Thymus (tissue), 11 donors: ENCODE measurements at regions not wholly inside any gene's neighbourhood (a gene's known extent, or its start where the extent isn't known, plus 50 kb on each side); places are given as distances from the start of the nearest gene placed in this dataset.
"Not testable (repeated sequence)": the region's sequence is repeated elsewhere in the genome, so short reads cannot be mapped to it uniquely, and the experiment has no call there.

Experiments
- DNase-seq, 9 donors: peaks; one replicate each; pipeline ENCODE4 v3.0.0-alpha.2; 2013; ENCODE audit warnings: low spot score in 9 of 9, low read depth in 6 of 9, missing footprints in 1 of 9
- H3K27ac ChIP-seq, 2 donors: one replicate each; pipeline ENCODE4 v1.5.1; 2013; ENCODE audit warnings: control low read depth in 1 of 2, low read depth in 1 of 2, low read length in 1 of 2, mild to moderate bottlenecking in 1 of 2, moderate library complexity in 1 of 2
- H3K27me3 ChIP-seq, 2 donors: one replicate each; pipeline ENCODE4 v1.5.1; 2013; ENCODE audit warnings: low read length in 1 of 2; ENCODE audit not compliant: control insufficient read depth in 2 of 2, insufficient read depth in 1 of 2
- H3K36me3 ChIP-seq, 2 donors: one replicate each; pipeline ENCODE4 v1.5.1; 2013; ENCODE audit warnings: low read length in 1 of 2, mild to moderate bottlenecking in 1 of 2, moderate library complexity in 1 of 2; ENCODE audit not compliant: control insufficient read depth in 2 of 2, insufficient read depth in 2 of 2
- H3K4me1 ChIP-seq, 2 donors: one replicate each; pipeline ENCODE4 v1.5.1; 2013; ENCODE audit warnings: low read length in 2 of 2; ENCODE audit not compliant: control insufficient read depth in 2 of 2, insufficient read depth in 2 of 2
- H3K4me3 ChIP-seq, 2 donors: one replicate each; pipeline ENCODE4 v1.5.1; 2013; ENCODE audit warnings: low read length in 2 of 2, control low read depth in 1 of 2, mild to moderate bottlenecking in 1 of 2
- H3K9me3 ChIP-seq, 2 donors: one replicate each; pipeline ENCODE4 v1.5.1; 2013; ENCODE audit warnings: low read length in 1 of 2, mild to moderate bottlenecking in 1 of 2; ENCODE audit not compliant: control insufficient read depth in 2 of 2, insufficient read depth in 1 of 2
- WGBS: extraction: QIAGEN DNeasy Blood & Tissue Kit; methylation state at CpG from one replicate; pipeline ENCODE4 v1.1.7; 2013; 5-methylcytosine and 5-hydroxymethylcytosine counted together
- donor health status: healthy.

GRCh38 chr6:47419621-47420020 lies 58.0 kb upstream of the CD2AP start:
- Histone ChIP-seq H3K9me3 (no peaks in the 10 kb centered on the region), H3K4me1 (peaks cover 6 to 9% of the 10 kb centered on the region in 2 donors), H3K36me3 (no peaks in the 10 kb centered on the region), H3K27me3 (no peaks in the 10 kb centered on the region), H3K4me3 (no peak overlapping the region), H3K27ac (no peak overlapping the region)
- no peak for DNase-seq

GRCh38 chr6:47420394-47421371 lies 56.9 kb upstream of the CD2AP start:
- no peaks in the 10 kb centered on the region for H3K36me3 ChIP-seq
- H3K27ac ChIP-seq = no peak overlapping the region
- H3K9me3 ChIP-seq = no peaks in the 10 kb centered on the region
- H3K4me1 ChIP-seq = peaks cover 2% of the 10 kb centered on the region in 2 donors
- H3K27me3 ChIP-seq = no peaks in the 10 kb centered on the region
- no peak overlapping the region for H3K4me3 ChIP-seq
- DNase-seq = no peak
- 91% methylated on average over 5 of the region's 5 CpGs for WGBS

- Histone ChIP-seq H3K27ac (no peak overlapping the region), H3K4me1 (no peaks in the 10 kb centered on the region), H3K9me3 (no peaks in the 10 kb centered on the region), H3K36me3 (no peaks in the 10 kb centered on the region), H3K27me3 (no peaks in the 10 kb centered on the region), H3K4me3 (no peak overlapping the region)
- DNase-seq = no peak
Measured at GRCh38 chr6:47423079-47423478, 54.5 kb upstream of the CD2AP start.

GRCh38 chr6:47424436-47424836 lies 53.2 kb upstream of the CD2AP start:
- Histone ChIP-seq H3K4me1 (no peaks in the 10 kb centered on the region), H3K27ac (no peak overlapping the region), H3K27me3 (no peaks in the 10 kb centered on the region), H3K9me3 (peaks cover 2 to 6% of the 10 kb centered on the region in 2 donors), H3K36me3 (no peaks in the 10 kb centered on the region), H3K4me3 (no peak overlapping the region)
- no peak for DNase-seq
- 93% methylated on average over 4 of the region's 4 CpGs for WGBS

- not testable (repeated sequence) for H3K4me3 ChIP-seq, H3K27ac ChIP-seq, DNase-seq, H3K9me3 ChIP-seq, H3K36me3 ChIP-seq, H3K27me3 ChIP-seq, H3K4me1 ChIP-seq
- WGBS = 98% methylated on average over 3 of the region's 3 CpGs
Measured at GRCh38 chr6:47425724-47426123, 51.9 kb upstream of the CD2AP start.

- WGBS = 99% methylated on average over 2 of the region's 2 CpGs
- Histone ChIP-seq H3K9me3 (peaks cover 2 to 6% of the 10 kb centered on the region in 2 donors), H3K4me1 (no peaks in the 10 kb centered on the region), H3K27ac (no peak overlapping the region), H3K4me3 (no peak overlapping the region), H3K27me3 (no peaks in the 10 kb centered on the region), H3K36me3 (no peaks in the 10 kb centered on the region)
- DNase-seq = no peak
Measured at GRCh38 chr6:47426524-47427302, 50.9 kb upstream of the CD2AP start.

GRCh38 chr6:47427680-47428079 lies 49.9 kb upstream of the CD2AP start:
- H3K4me1 ChIP-seq = no peaks in the 10 kb centered on the region
- H3K4me3 ChIP-seq = no peak overlapping the region
- H3K27me3 ChIP-seq = no peaks in the 10 kb centered on the region
- peaks cover 2 to 6% of the 10 kb centered on the region in 2 donors for H3K9me3 ChIP-seq
- no peak for DNase-seq
- no peak overlapping the region for H3K27ac ChIP-seq
- H3K36me3 ChIP-seq = no peaks in the 10 kb centered on the region
